PC-9 (cell line): ENCODE measurements at regions not wholly inside any gene's neighbourhood (a gene's known extent, or its start where the extent isn't known, plus 50 kb on each side); places are given as distances from the start of the nearest gene placed in this dataset.

Source experiments
- BruUV-seq: library from RNA; stranded (reverse); fragments of 400-500 nt; replicated peaks from 2 replicates; lab custom pipeline; 2021; lab: Mats Ljungman, UMichigan
- CTCF ChIA-PET: fragments of 300-600 bp; sonication (Branson Sonifier 250); formaldehyde crosslinking; loops from one replicate; lab custom pipeline; 2022; ENCODE audit warnings: antibody characterized with exemption; lab: Charles Lee
- POLR2A ChIA-PET: fragments of 300-600 bp; sonication (Branson Sonifier 250); formaldehyde crosslinking; loops from one replicate; lab custom pipeline; 2022; ENCODE audit warnings: antibody characterized with exemption; ENCODE audit not compliant: unreplicated experiment; lab: Charles Lee
- DNase-seq, 2 experiments: peaks; one replicate each; pipeline versions ENCODE4 v3.0.0 to v3.0.0-alpha.2; 2015 to 2022; ENCODE audit warnings: mixed read lengths in 1 of 2
- H2AFZ ChIP-seq: fragments of 200-600 bp; sonication (generic); 2 replicates; pipeline ENCODE4 v1.8.1; 2017; ENCODE audit warnings: antibody characterized with exemption
- H3F3A ChIP-seq: fragments of 200-600 bp; sonication (generic); 2 replicates; pipeline ENCODE4 v1.8.1; 2017; ENCODE audit warnings: antibody characterized with exemption, mild to moderate bottlenecking, low read depth; ENCODE audit not compliant: insufficient read depth
- H3K27ac ChIP-seq: fragments of 200-600 bp; sonication (generic); 2 replicates; pipeline ENCODE4 v1.6.1; 2016; ENCODE audit warnings: mixed run types
- H3K27me3 ChIP-seq: fragments of 200-600 bp; sonication (generic); 2 replicates; pipeline ENCODE4 v1.6.1; 2016; ENCODE audit warnings: low read depth, mixed run types; ENCODE audit not compliant: insufficient read depth
- H3K36me3 ChIP-seq: fragments of 200-600 bp; sonication (generic); 2 replicates; pipeline ENCODE4 v1.6.1; 2016; ENCODE audit warnings: low read depth, mixed run types
- H3K4me1 ChIP-seq: fragments of 200-600 bp; sonication (generic); replicated peaks from 2 replicates; pipeline ENCODE4 v1.6.1; 2016; ENCODE audit warnings: mixed run types; ENCODE audit not compliant: insufficient read depth
- H3K4me2 ChIP-seq: fragments of 200-600 bp; sonication (generic); 2 replicates; pipeline ENCODE4 v1.6.1; 2017; ENCODE audit warnings: mixed run types
- H3K4me3 ChIP-seq: fragments of 200-600 bp; sonication (generic); 2 replicates; pipeline ENCODE4 v1.6.1; 2016; ENCODE audit warnings: mixed run types
- H3K79me2 ChIP-seq: fragments of 200-600 bp; sonication (generic); 2 replicates; pipeline ENCODE4 v1.6.1; 2017; ENCODE audit warnings: low read depth, mixed run types
- H3K9me2 ChIP-seq: fragments of 200-600 bp; sonication (generic); 2 replicates; pipeline ENCODE4 v1.8.1; 2017; ENCODE audit warnings: mild to moderate bottlenecking; ENCODE audit not compliant: insufficient read depth
- H3K9me3 ChIP-seq: fragments of 200-600 bp; sonication (generic); 2 replicates; pipeline ENCODE4 v1.8.1; 2016; ENCODE audit warnings: low read depth; ENCODE audit not compliant: insufficient read depth
- H4K20me1 ChIP-seq: fragments of 200-600 bp; sonication (generic); 2 replicates; pipeline ENCODE4 v1.8.1; 2017; ENCODE audit not compliant: insufficient read depth
- EZH2 ChIP-seq: fragments of 200-600 bp; sonication (generic); IDR thresholded peaks from 2 replicates; pipeline ENCODE4 v1.8.0; 2017; ENCODE audit warnings: antibody characterized with exemption, low read depth
- intact Hi-C: fragments of 100-400 bp; cut with micrococcal nuclease; formaldehyde crosslinking; loops from one replicate; pipeline ENCODE4 v1.10.0; 2022; ENCODE audit not compliant: unreplicated experiment
- TF ChIP-seq, protein P1 (sequence below): fragments of 200-600 bp; sonication (generic); conservative IDR thresholded peaks from 2 replicates; pipeline ENCODE4 v1.6.1; 2017; ENCODE audit warnings: mixed run types, antibody characterized with exemption, mild to moderate bottlenecking, moderate library complexity

DNA sequence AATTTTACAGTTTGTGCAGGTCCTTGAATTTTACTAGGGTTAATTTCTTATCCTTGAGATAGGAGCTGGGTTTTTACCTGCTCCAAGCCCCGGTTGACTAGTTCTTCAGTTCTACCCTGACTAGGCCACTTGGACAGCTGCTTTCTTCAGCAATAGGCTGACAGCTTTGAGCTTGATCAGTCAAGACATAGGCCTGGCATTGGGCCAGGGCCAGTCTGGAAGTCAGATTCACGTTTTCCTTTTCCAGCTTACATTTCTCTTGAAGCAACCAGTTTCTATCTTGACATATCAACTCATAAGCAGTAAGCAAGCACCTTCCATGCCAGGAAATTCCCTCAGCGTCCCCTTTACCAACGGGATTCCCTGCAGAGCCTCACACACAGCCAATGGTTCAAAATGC, 63.7 kb upstream of the AJAP1 start:
- CTCF ChIA-PET, result no interaction called here
- Histone ChIP-seq H3K9me3 (no peaks in the 10 kb centered on the region), H4K20me1 (no peaks in the 10 kb centered on the region), H3K9me2 (no peaks in the 10 kb centered on the region), H3K27me3 (peaks cover 36% of the 10 kb centered on the region), H2AFZ (no peak overlapping the region), H3F3A (no peaks in the 10 kb centered on the region), H3K36me3 (no peaks in the 10 kb centered on the region), H3K79me2 (no peaks in the 10 kb centered on the region), H3K4me1 (no peaks in the 10 kb centered on the region), H3K4me3 (no peak overlapping the region), H3K27ac (no peak overlapping the region), H3K4me2 (no peak overlapping the region)
- TF ChIP-seq EZH2, result no peak
- TF ChIP-seq, protein P1, sequence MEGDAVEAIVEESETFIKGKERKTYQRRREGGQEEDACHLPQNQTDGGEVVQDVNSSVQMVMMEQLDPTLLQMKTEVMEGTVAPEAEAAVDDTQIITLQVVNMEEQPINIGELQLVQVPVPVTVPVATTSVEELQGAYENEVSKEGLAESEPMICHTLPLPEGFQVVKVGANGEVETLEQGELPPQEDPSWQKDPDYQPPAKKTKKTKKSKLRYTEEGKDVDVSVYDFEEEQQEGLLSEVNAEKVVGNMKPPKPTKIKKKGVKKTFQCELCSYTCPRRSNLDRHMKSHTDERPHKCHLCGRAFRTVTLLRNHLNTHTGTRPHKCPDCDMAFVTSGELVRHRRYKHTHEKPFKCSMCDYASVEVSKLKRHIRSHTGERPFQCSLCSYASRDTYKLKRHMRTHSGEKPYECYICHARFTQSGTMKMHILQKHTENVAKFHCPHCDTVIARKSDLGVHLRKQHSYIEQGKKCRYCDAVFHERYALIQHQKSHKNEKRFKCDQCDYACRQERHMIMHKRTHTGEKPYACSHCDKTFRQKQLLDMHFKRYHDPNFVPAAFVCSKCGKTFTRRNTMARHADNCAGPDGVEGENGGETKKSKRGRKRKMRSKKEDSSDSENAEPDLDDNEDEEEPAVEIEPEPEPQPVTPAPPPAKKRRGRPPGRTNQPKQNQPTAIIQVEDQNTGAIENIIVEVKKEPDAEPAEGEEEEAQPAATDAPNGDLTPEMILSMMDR, result no peak
- no TSS peak for BruUV-seq
- DNase-seq, result no peak
- POLR2A ChIA-PET, result no interaction called here
- intact Hi-C loops, result no loop called here

DNA sequence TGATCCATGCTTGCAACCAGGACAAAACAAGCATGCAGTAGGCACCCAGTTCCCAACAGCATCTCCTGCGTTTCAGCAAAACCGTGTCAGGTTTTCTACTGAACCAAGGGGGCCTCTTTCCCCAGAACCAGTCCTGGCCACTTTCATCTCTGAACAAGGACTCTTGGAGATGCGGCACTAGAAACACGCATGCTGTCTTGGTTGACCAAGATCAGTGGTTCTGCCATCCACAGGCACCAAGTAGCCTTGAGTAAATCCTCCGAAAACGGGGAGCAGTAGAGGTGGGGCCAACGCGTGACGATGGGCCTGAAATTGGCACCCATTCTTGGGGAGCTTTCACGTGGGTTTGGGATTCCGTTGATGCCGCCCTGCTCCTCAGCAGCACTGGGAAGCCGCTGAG, 62.5 kb upstream of the AJAP1 start:
- Histone ChIP-seq H3K79me2 (no peaks in the 10 kb centered on the region), H3K4me1 (no peaks in the 10 kb centered on the region), H3K27me3 (peaks cover 37% of the 10 kb centered on the region), H3K4me2 (no peak overlapping the region), H3K9me2 (no peaks in the 10 kb centered on the region), H3K4me3 (no peak overlapping the region), H2AFZ (no peak overlapping the region), H3K9me3 (no peaks in the 10 kb centered on the region), H3K27ac (no peak overlapping the region), H3K36me3 (no peaks in the 10 kb centered on the region), H3F3A (no peaks in the 10 kb centered on the region), H4K20me1 (no peaks in the 10 kb centered on the region)
- no TSS peak for BruUV-seq
- ChIA-PET POLR2A (no interaction called here), CTCF (no interaction called here)
- intact Hi-C loops, result no loop called here
- DNase-seq, result no peak
- TF ChIP-seq EZH2, result no peak
- TF ChIP-seq, protein P1, result no peak

DNA sequence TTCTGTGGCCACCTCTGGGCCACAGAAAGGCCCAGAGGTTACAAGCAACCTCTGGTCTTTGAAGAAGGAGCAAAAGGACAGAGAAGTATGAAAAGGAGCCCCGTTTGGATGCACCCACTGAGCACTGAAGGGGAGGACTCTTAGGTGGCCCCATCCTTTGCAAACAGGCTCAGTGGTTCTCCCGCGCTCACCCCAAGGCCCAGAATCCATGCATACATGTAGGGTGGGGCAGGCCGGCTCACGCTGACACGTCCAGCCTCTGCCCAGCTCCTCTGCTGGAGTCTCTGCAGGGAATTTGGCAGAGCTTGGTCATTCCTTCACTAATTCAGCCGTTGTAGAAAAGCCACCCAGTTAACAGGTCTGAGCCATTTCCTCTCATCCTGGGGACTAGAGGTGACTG, 61.3 kb upstream of the AJAP1 start:
- no peaks in the 10 kb centered on the region for H3K36me3 ChIP-seq
- no peaks in the 10 kb centered on the region for H3K9me3 ChIP-seq
- no peaks in the 10 kb centered on the region for H3F3A ChIP-seq
- no peak overlapping the region for H2AFZ ChIP-seq
- no peaks in the 10 kb centered on the region for H3K79me2 ChIP-seq
- DNase-seq, result no peak
- H3K27ac ChIP-seq, result no peak overlapping the region
- POLR2A ChIA-PET, result no interaction called here
- no peaks in the 10 kb centered on the region for H3K9me2 ChIP-seq
- no peaks in the 10 kb centered on the region for H3K4me1 ChIP-seq
- no peaks in the 10 kb centered on the region for H4K20me1 ChIP-seq
- no peak for TF ChIP-seq EZH2
- TF ChIP-seq, protein P1, result no peak
- CTCF ChIA-PET, result no interaction called here
- no TSS peak for BruUV-seq
- intact Hi-C loops, result no loop called here
- H3K4me2 ChIP-seq, result no peak overlapping the region
- H3K4me3 ChIP-seq, result no peak overlapping the region
- H3K27me3 ChIP-seq, result peaks cover 38% of the 10 kb centered on the region
